ENCODE measurements at regions not wholly inside any gene's neighbourhood (a gene's known extent, or its start where the extent isn't known, plus 50 kb on each side); places are given as distances from the start of the nearest gene placed in this dataset.

DNA sequence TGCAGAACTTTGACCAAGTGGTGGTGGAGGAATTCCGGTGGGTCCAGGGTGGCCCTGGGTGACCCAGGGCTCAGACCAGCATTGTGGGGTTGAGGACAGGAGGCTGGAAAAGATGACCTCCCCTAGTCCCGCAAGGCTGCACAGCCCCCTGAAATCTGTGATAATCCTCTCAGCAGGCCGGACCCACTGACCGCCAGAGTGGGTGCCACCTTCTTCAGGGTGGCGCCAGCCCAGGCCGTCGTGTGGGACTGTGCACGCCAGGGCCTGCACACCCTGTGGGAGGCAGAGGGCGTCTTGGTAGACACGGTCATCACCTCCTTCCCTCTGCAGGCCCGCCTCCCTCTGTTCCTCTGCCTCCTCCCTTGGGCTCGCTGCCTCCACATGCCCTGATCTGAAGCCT lies 137.7 kb downstream of the TBC1D2B start:
- TF ChIP-seq CTCF (conservative IDR thresholded peaks at IDR 0.05 in 1 of 2, IDR thresholded peaks at IDR 0.05 in 1 of 2; ENCODE audit: low read depth in 1 of 2, low read length in 2 of 2) (no peak), EZH2 (IDR thresholded peaks at IDR 0.05; ENCODE audit: low read length, missing control alignments) (no peak)
